Fibroblast of lung (primary cell): ENCODE measurements at regions not wholly inside any gene's neighbourhood (a gene's known extent, or its start where the extent isn't known, plus 50 kb on each side); places are given as distances from the start of the nearest gene placed in this dataset.

Source experiments
- EZH2 ChIP-seq: IDR thresholded peaks from 2 replicates; pipeline ENCODE4 v1.5.1; 2012; ENCODE audit warnings: low read length, control low read depth, mild to moderate bottlenecking; ENCODE audit errors: missing control alignments
- TF ChIP-seq, protein P1 (sequence below), 2 donors: IDR thresholded peaks in 1 of 2; conservative IDR thresholded peaks in 1 of 2; 1 replicate in 1 of 2; 2 replicates in 1 of 2; pipeline ENCODE4 v1.5.1; 2011 to 2012; ENCODE audit warnings: low read length in 2 of 2, control low read depth in 1 of 2, inconsistent platforms in 1 of 2, low read depth in 1 of 2, mild to moderate bottlenecking in 1 of 2

DNA sequence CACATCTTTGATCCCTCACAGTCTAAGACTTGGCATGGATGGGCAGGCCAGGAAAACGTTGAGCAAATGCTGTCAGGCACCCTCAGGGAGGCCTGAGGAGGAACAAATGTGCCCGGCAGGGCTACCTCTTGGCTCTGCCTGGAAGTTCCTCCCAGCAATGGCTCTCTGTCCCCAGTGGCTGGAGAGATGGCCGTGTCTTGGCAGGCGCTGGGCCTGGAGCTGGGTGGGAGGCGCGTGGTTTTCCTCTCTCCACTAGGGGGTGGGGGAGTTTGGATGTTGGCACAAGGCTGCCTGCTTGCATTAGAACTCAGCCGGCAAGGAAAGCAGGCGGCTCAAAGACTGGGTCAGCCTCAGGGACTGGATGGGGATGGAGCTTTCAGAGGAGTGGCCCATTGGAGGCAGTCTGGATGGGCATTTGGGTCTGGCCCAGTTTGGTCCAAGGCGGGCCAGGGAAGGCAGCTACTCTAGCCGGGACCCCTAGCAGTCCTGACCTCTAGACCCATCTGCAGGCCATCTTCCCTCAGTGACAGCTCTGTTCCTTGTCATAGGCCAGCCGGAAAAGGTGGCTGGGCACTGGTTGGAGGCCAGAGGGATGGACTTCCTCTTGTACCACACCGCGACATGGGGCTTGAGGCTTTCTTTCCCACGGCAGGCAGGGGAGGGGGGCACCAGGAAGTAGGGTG is 68.2 kb upstream of the STC2 start:
- TF ChIP-seq EZH2: no peak
- TF ChIP-seq, protein P1, sequence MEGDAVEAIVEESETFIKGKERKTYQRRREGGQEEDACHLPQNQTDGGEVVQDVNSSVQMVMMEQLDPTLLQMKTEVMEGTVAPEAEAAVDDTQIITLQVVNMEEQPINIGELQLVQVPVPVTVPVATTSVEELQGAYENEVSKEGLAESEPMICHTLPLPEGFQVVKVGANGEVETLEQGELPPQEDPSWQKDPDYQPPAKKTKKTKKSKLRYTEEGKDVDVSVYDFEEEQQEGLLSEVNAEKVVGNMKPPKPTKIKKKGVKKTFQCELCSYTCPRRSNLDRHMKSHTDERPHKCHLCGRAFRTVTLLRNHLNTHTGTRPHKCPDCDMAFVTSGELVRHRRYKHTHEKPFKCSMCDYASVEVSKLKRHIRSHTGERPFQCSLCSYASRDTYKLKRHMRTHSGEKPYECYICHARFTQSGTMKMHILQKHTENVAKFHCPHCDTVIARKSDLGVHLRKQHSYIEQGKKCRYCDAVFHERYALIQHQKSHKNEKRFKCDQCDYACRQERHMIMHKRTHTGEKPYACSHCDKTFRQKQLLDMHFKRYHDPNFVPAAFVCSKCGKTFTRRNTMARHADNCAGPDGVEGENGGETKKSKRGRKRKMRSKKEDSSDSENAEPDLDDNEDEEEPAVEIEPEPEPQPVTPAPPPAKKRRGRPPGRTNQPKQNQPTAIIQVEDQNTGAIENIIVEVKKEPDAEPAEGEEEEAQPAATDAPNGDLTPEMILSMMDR (conservative IDR thresholded peaks at IDR 0.05 in 1 of 2, IDR thresholded peaks at IDR 0.05 in 1 of 2; ENCODE audit: low read depth in 1 of 2, low read length in 2 of 2): peak; percentile 4 to 23
